HAP-1 (cell line): ENCODE measurements at regions not wholly inside any gene's neighbourhood (a gene's known extent, or its start where the extent isn't known, plus 50 kb on each side); places are given as distances from the start of the nearest gene placed in this dataset.

ENCODE experiments used
- DNase-seq, 2 experiments: peaks; one replicate each; pipeline ENCODE4 v3.0.0-alpha.2; 2016 to 2020; ENCODE audit warnings: low spot score in 2 of 2
- H3K27me3 ChIP-seq: fragments of 250-450 bp; sonication (Bioruptor Pico); 2 replicates; pipeline ENCODE4 v1.5.1; 2020; ENCODE audit warnings: low read depth, mild to moderate bottlenecking, moderate library complexity
- H3K36me3 ChIP-seq: fragments of 250-450 bp; sonication (Bioruptor Pico); replicated peaks from 2 replicates; pipeline ENCODE4 v1.5.1; 2020; ENCODE audit warnings: mild to moderate bottlenecking
- H3K4me1 ChIP-seq: fragments of 250-450 bp; sonication (Bioruptor Pico); 2 replicates; pipeline ENCODE4 v1.5.1; 2020; ENCODE audit warnings: mild to moderate bottlenecking
- H3K4me3 ChIP-seq: fragments of 250-450 bp; sonication (Bioruptor Pico); 2 replicates; pipeline ENCODE4 v1.5.1; 2020; ENCODE audit warnings: mild to moderate bottlenecking, moderate library complexity
- H3K9me3 ChIP-seq: fragments of 250-450 bp; sonication (Bioruptor Pico); 2 replicates; pipeline ENCODE4 v1.5.1; 2020; ENCODE audit warnings: mild to moderate bottlenecking, moderate library complexity
- in situ Hi-C: fragments of 300-500 bp; cut with MboI; formaldehyde crosslinking; loops from 3 replicates; pipeline ENCODE4 v1.14.3; 2020; ENCODE audit warnings: low sequenced_read_pairs, inconsistent platforms, mixed read lengths

GRCh38 chr5:149441986-149442385, 62.9 kb upstream of the IL17B start:
- no peak for DNase-seq
- H3K36me3 ChIP-seq, result no peaks in the 10 kb centered on the region
- no peaks in the 10 kb centered on the region for H3K9me3 ChIP-seq
- peaks cover 24% of the 10 kb centered on the region for H3K4me1 ChIP-seq
- H3K4me3 ChIP-seq, result no peak overlapping the region
- in situ Hi-C loops, result no loop called here
- H3K27me3 ChIP-seq, result no peaks in the 10 kb centered on the region

- Histone ChIP-seq H3K36me3 (no peaks in the 10 kb centered on the region), H3K27me3 (no peaks in the 10 kb centered on the region), H3K4me3 (no peak overlapping the region), H3K4me1 (peaks cover 24% of the 10 kb centered on the region), H3K9me3 (no peaks in the 10 kb centered on the region)
- in situ Hi-C loops, result no loop called here
- no peak for DNase-seq
Observed at GRCh38 chr5:149441194-149441753, 62.2 kb upstream of the IL17B start.

GRCh38 chr5:149439899-149440542, 60.9 kb upstream of the IL17B start:
- peak; percentile 65 to 80 for DNase-seq
- in situ Hi-C loops, result loop anchor here (5.0 kb wide), 1 partner anchor 122 kb away; no protein-coding TSS in a partner anchor
- peaks cover 24% of the 10 kb centered on the region for H3K4me1 ChIP-seq

GRCh38 chr5:149438711-149439132, 59.6 kb upstream of the IL17B start:
- Histone ChIP-seq H3K27me3 (no peaks in the 10 kb centered on the region), H3K36me3 (no peaks in the 10 kb centered on the region)
- DNase-seq, result peak in 1 of 2 experiments; percentile 58

More at GRCh38 chr5:149439899-149440542, 60.9 kb upstream of the IL17B start:
- no peaks in the 10 kb centered on the region for H3K36me3 ChIP-seq
- H3K27me3 ChIP-seq, result no peaks in the 10 kb centered on the region
- no peak overlapping the region for H3K4me3 ChIP-seq
- H3K9me3 ChIP-seq, result no peaks in the 10 kb centered on the region

GRCh38 chr5:149438281-149438680, 59.2 kb upstream of the IL17B start:
- in situ Hi-C loops, result loop anchor here (5.0 kb wide), 1 partner anchor 124 kb away; no protein-coding TSS in a partner anchor
- H3K27me3 ChIP-seq, result no peaks in the 10 kb centered on the region
- H3K9me3 ChIP-seq, result no peaks in the 10 kb centered on the region
- no peak for DNase-seq
- no peak overlapping the region for H3K4me3 ChIP-seq
- H3K4me1 ChIP-seq, result peaks cover 24% of the 10 kb centered on the region
- H3K36me3 ChIP-seq, result no peaks in the 10 kb centered on the region

More at GRCh38 chr5:149438711-149439132, 59.6 kb upstream of the IL17B start:
- Histone ChIP-seq H3K4me3 (no peak overlapping the region), H3K4me1 (peaks cover 24% of the 10 kb centered on the region), H3K9me3 (no peaks in the 10 kb centered on the region)
- in situ Hi-C loops, result loop anchor here (5.0 kb wide), 1 partner anchor 124 kb away; no protein-coding TSS in a partner anchor

- H3K27me3 ChIP-seq, result no peaks in the 10 kb centered on the region
- peaks cover 19% of the 10 kb centered on the region for H3K4me1 ChIP-seq
- no peaks in the 10 kb centered on the region for H3K36me3 ChIP-seq
- in situ Hi-C loops, result loop anchor here (5.0 kb wide), 1 partner anchor 125 kb away; no protein-coding TSS in a partner anchor
- H3K9me3 ChIP-seq, result no peaks in the 10 kb centered on the region
- DNase-seq, result no peak
- H3K4me3 ChIP-seq, result no peak overlapping the region
Observed at GRCh38 chr5:149437391-149438040, 58.4 kb upstream of the IL17B start.

- in situ Hi-C loops, result loop anchor here (5.0 kb wide), 1 partner anchor 127 kb away; no protein-coding TSS in a partner anchor
- no peaks in the 10 kb centered on the region for H3K36me3 ChIP-seq
- peaks cover 18% of the 10 kb centered on the region for H3K4me1 ChIP-seq
- no peak overlapping the region for H3K4me3 ChIP-seq
- no peaks in the 10 kb centered on the region for H3K27me3 ChIP-seq
- no peak for DNase-seq
- H3K9me3 ChIP-seq, result no peaks in the 10 kb centered on the region
Observed at GRCh38 chr5:149435660-149436059, 56.6 kb upstream of the IL17B start.

GRCh38 chr5:149435015-149435376, 55.9 kb upstream of the IL17B start:
- Histone ChIP-seq H3K27me3 (no peaks in the 10 kb centered on the region), H3K9me3 (no peaks in the 10 kb centered on the region), H3K4me1 (peaks cover 18% of the 10 kb centered on the region), H3K36me3 (no peaks in the 10 kb centered on the region), H3K4me3 (no peak overlapping the region)
- in situ Hi-C loops, result loop anchor here (5.0 kb wide), 1 partner anchor 127 kb away; no protein-coding TSS in a partner anchor
- DNase-seq, result no peak

- Histone ChIP-seq H3K27me3 (no peaks in the 10 kb centered on the region), H3K36me3 (no peaks in the 10 kb centered on the region), H3K4me1 (peaks cover 13% of the 10 kb centered on the region), H3K4me3 (no peak overlapping the region), H3K9me3 (no peaks in the 10 kb centered on the region)
- in situ Hi-C loops, result loop anchor here (5.0 kb wide), 1 partner anchor 128 kb away; no protein-coding TSS in a partner anchor
- peak; percentile 63 to 81 for DNase-seq
Observed at GRCh38 chr5:149434162-149435014, 55.3 kb upstream of the IL17B start.

GRCh38 chr5:149433524-149434131, 54.5 kb upstream of the IL17B start:
- Histone ChIP-seq H3K9me3 (no peaks in the 10 kb centered on the region), H3K27me3 (no peaks in the 10 kb centered on the region), H3K4me3 (no peak overlapping the region), H3K4me1 (peaks cover 5% of the 10 kb centered on the region), H3K36me3 (no peaks in the 10 kb centered on the region)
- in situ Hi-C loops, result no loop called here
- DNase-seq, result no peak

- DNase-seq, result no peak
- Histone ChIP-seq H3K27me3 (no peaks in the 10 kb centered on the region), H3K36me3 (no peaks in the 10 kb centered on the region), H3K4me3 (no peak overlapping the region), H3K4me1 (no peaks in the 10 kb centered on the region; the same call in 1 of the 2 replicates), H3K9me3 (no peaks in the 10 kb centered on the region)
- in situ Hi-C loops, result no loop called here
Observed at GRCh38 chr5:149432911-149433401, 53.9 kb upstream of the IL17B start.

GRCh38 chr5:149432376-149432775, 53.3 kb upstream of the IL17B start:
- Histone ChIP-seq H3K4me1 (no peaks in the 10 kb centered on the region), H3K27me3 (no peaks in the 10 kb centered on the region), H3K4me3 (no peak overlapping the region), H3K9me3 (no peaks in the 10 kb centered on the region), H3K36me3 (no peaks in the 10 kb centered on the region)
- DNase-seq, result no peak
- in situ Hi-C loops, result no loop called here
